ENCODE measurements at regions not wholly inside any gene's neighbourhood (a gene's known extent, or its start where the extent isn't known, plus 50 kb on each side); places are given as distances from the start of the nearest gene placed in this dataset.

- no peak for TF ChIP-seq CTCF (IDR thresholded peaks at IDR 0.05; ENCODE audit: insufficient read depth, missing control alignments)
- DNase-seq (ENCODE audit: insufficient read length, low spot score) (no peak), FAIRE-seq (no peak)
These were observed 310.2 kb downstream of the SATB1 start for GRCh38 chr3:18114894-18115293.

- TF ChIP-seq CTCF (IDR thresholded peaks at IDR 0.05; ENCODE audit: insufficient read depth, missing control alignments): no peak
- FAIRE-seq (no peak), DNase-seq (ENCODE audit: insufficient read length, low spot score) (no peak)
These were observed 311.7 kb downstream of the SATB1 start for GRCh38 chr3:18113417-18113816.

DNA sequence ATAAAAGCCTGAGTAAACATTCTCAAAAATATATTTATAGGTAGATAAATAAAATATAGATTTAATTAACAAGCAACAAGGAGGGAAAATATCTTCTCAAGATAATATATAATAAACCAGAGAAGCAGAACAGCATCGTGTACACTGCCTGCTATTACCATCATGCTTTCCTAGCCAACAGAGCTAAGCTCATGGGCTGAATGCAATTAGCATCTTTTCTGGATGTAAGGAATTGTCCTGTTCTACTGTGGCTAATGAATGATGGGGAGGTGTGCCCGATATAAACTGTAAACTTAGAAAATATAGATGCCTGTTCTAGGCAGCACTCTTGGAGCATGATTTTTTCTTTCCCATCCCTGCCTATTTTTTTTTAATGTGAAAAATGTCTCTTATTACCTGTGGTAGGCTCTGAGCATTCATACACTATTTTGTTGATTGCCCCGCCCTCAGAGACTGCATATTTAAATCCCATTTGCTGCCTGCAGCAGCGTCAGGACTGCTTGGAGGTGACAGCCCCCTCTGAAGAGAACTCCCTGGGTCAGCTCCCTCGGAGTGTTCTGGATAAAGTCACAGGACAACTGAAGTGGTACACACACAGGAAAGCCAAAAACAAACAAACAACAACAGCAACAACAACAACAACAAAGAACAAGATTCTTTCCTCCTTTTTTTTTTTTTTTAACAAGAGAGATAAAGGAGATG is 312.3 kb downstream of the SATB1 start:
- no peak for TF ChIP-seq CTCF (IDR thresholded peaks at IDR 0.05; ENCODE audit: insufficient read depth, missing control alignments)
- FAIRE-seq: no peak
- no peak for DNase-seq (ENCODE audit: insufficient read length, low spot score)

GRCh38 chr3:18111796-18112232 is 313.3 kb downstream of the SATB1 start:
- no peak for DNase-seq (ENCODE audit: insufficient read length, low spot score)
- FAIRE-seq: no peak
- TF ChIP-seq CTCF (IDR thresholded peaks at IDR 0.05; ENCODE audit: insufficient read depth, missing control alignments): no peak

DNA sequence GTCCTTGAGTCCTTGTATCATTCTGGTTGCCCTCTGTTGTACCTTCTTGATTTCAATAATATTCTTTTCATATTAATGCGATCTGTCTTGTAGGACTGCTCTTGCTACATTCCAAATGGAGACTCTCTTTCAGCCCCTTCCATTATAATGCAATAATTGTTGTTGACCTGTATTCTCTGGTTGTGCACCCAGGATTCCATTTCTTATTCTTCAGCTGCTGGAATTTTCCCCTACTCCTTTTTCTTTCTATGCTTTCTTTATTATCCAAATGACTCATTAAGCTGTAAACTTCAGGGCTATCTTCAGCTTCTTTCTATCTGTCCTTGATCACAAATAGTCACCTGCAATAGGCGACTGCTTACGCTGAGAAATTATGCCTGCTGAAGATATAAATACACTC is 321.5 kb downstream of the SATB1 start:
- FAIRE-seq (no peak), DNase-seq (ENCODE audit: insufficient read length, low spot score) (no peak)
- TF ChIP-seq CTCF (IDR thresholded peaks at IDR 0.05; ENCODE audit: insufficient read depth, missing control alignments): no peak

DNA sequence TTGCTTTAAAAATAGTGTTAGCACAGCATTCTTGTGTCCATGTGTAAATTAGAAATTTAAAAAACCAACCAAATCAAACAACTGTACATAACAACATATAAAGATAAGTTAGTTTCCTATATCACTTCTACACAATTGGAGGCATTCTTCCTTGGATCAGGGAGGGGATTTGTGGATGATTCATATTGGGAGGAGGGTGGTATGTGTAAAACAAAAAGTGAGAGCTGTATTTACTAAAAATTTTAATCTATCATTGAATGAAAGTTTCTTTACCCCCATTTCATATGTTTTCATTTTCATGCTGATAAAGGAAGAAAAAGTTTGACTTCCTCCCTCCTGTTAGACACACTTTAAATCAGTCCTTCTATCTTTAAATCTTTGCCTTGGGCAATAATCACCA is 325.0 kb downstream of the SATB1 start:
- DNase-seq (ENCODE audit: insufficient read length, low spot score) (no peak), FAIRE-seq (no peak)
- no peak for TF ChIP-seq CTCF (IDR thresholded peaks at IDR 0.05; ENCODE audit: insufficient read depth, missing control alignments)

GRCh38 chr3:18099611-18100010 is 325.5 kb downstream of the SATB1 start:
- TF ChIP-seq CTCF (IDR thresholded peaks at IDR 0.05; ENCODE audit: insufficient read depth, missing control alignments): no peak
- DNase-seq (ENCODE audit: insufficient read length, low spot score) (no peak), FAIRE-seq (no peak)

All from D721Med (cell line).